Astrocyte (in vitro differentiated cells and primary cell): ENCODE measurements at regions not wholly inside any gene's neighbourhood (a gene's known extent, or its start where the extent isn't known, plus 50 kb on each side); places are given as distances from the start of the nearest gene placed in this dataset.

ENCODE experiments used
- DNase-seq: peaks from one replicate; pipeline ENCODE4 v3.0.0-alpha.2; 2010; ENCODE audit warnings: low read depth
- FAIRE-seq: peaks from 2 replicates; lab custom pipeline; 2011; peaks lifted over from hg19 to GRCh38; lab: Jason Lieb, UNC
- H2AFZ ChIP-seq: 2 replicates; pipeline ENCODE4 v1.6.0; 2012; ENCODE audit warnings: low read depth, low read length, inconsistent platforms
- H3K27ac ChIP-seq: 2 replicates; pipeline ENCODE4 v1.5.1; 2011; ENCODE audit warnings: low read depth, low read length, inconsistent platforms
- H3K27me3 ChIP-seq: 2 replicates; pipeline ENCODE4 v1.6.0; 2011; ENCODE audit warnings: low read length, inconsistent platforms; ENCODE audit not compliant: insufficient read depth
- H3K36me3 ChIP-seq: 2 replicates; pipeline ENCODE4 v1.5.1; 2011; ENCODE audit warnings: low read length, inconsistent platforms; ENCODE audit not compliant: insufficient read depth
- H3K4me1 ChIP-seq: 2 replicates; pipeline ENCODE4 v1.5.1; 2011; ENCODE audit warnings: low read length, inconsistent platforms; ENCODE audit not compliant: insufficient read depth
- H3K4me2 ChIP-seq: 2 replicates; pipeline ENCODE4 v1.6.0; 2012; ENCODE audit warnings: low read length, inconsistent platforms
- H3K4me3 ChIP-seq: 2 replicates; pipeline ENCODE4 v1.5.1; 2011; ENCODE audit warnings: low read depth, mild to moderate bottlenecking, low read length, inconsistent platforms; ENCODE audit not compliant: insufficient read depth
- H3K79me2 ChIP-seq: 2 replicates; pipeline ENCODE4 v1.6.0; 2012; ENCODE audit warnings: mild to moderate bottlenecking, low read length, inconsistent platforms; ENCODE audit not compliant: insufficient read depth
- H3K9ac ChIP-seq: 2 replicates; pipeline ENCODE4 v1.6.0; 2012; ENCODE audit warnings: mild to moderate bottlenecking, low read length, inconsistent platforms
- H3K9me3 ChIP-seq: 2 replicates; pipeline ENCODE4 v1.5.1; 2012; ENCODE audit warnings: low read depth, mild to moderate bottlenecking, low read length, inconsistent platforms; ENCODE audit not compliant: insufficient read depth
- H4K20me1 ChIP-seq: 2 replicates; pipeline ENCODE4 v1.6.0; 2012; ENCODE audit warnings: low read length, inconsistent platforms; ENCODE audit not compliant: insufficient read depth
- H3K27ac Mint-ChIP-seq: one replicate; pipeline ENCODE4 v1.8.0; 2021; ENCODE audit warnings: mild to moderate bottlenecking, mixed read lengths; ENCODE audit not compliant: unreplicated experiment
- H3K27me3 Mint-ChIP-seq: one replicate; pipeline ENCODE4 v1.8.0; 2021; ENCODE audit warnings: low read depth, mixed read lengths; ENCODE audit not compliant: unreplicated experiment
- H3K36me3 Mint-ChIP-seq: one replicate; pipeline ENCODE4 v1.8.0; 2021; ENCODE audit warnings: low read depth, mixed read lengths; ENCODE audit not compliant: unreplicated experiment
- H3K4me1 Mint-ChIP-seq: one replicate; pipeline ENCODE4 v1.8.0; 2021; ENCODE audit warnings: low read depth, mixed read lengths; ENCODE audit not compliant: unreplicated experiment
- H3K4me3 Mint-ChIP-seq: one replicate; pipeline ENCODE4 v1.8.0; 2021; ENCODE audit warnings: mild to moderate bottlenecking, moderate library complexity, mixed read lengths; ENCODE audit not compliant: unreplicated experiment
- H3K9me3 Mint-ChIP-seq: one replicate; pipeline ENCODE4 v1.8.0; 2021; ENCODE audit warnings: mild to moderate bottlenecking, mixed read lengths; ENCODE audit not compliant: unreplicated experiment
- CTCF ChIP-seq: IDR thresholded peaks from 2 replicates; pipeline ENCODE4 v1.5.1; 2011; ENCODE audit warnings: low read depth, mild to moderate bottlenecking, inconsistent platforms, low read length, moderate library complexity; ENCODE audit not compliant: insufficient read depth
- EZH2 ChIP-seq: IDR thresholded peaks from 2 replicates; pipeline ENCODE4 v1.6.1; 2012; ENCODE audit warnings: mild to moderate bottlenecking, low read length, inconsistent platforms; ENCODE audit not compliant: insufficient read depth

GRCh38 chr5:125575891-125576505, 829.6 kb upstream of the ZNF608 start:
- no peaks in the 10 kb centered on the region for H3K36me3 Mint-ChIP-seq
- no peak for FAIRE-seq
- Histone ChIP-seq H3K36me3 (no peaks in the 10 kb centered on the region), H3K27ac (no peak overlapping the region), H2AFZ (peak overlapping the region; percentile 76), H4K20me1 (no peaks in the 10 kb centered on the region), H3K27me3 (no peaks in the 10 kb centered on the region), H3K9me3 (no peaks in the 10 kb centered on the region), H3K4me2 (peak overlapping the region; percentile 67), H3K9ac (no peak overlapping the region), H3K4me3 (no peak overlapping the region), H3K79me2 (no peaks in the 10 kb centered on the region), H3K4me1 (peaks cover 6% of the 10 kb centered on the region)
- DNase-seq = no peak
- no peaks in the 10 kb centered on the region for H3K27me3 Mint-ChIP-seq
- H3K4me1 Mint-ChIP-seq = peaks cover 9% of the 10 kb centered on the region
- TF ChIP-seq EZH2 = no peak
- peaks cover 2% of the 10 kb centered on the region for H3K9me3 Mint-ChIP-seq
- H3K27ac Mint-ChIP-seq = peak overlapping the region; percentile 8
- H3K4me3 Mint-ChIP-seq = no peak overlapping the region

GRCh38 chr5:125576822-125577221, 830.4 kb upstream of the ZNF608 start:
- H3K4me2 ChIP-seq = peak overlapping the region; percentile 7
- no peaks in the 10 kb centered on the region for H3K79me2 ChIP-seq
- FAIRE-seq (no peak), DNase-seq (no peak)
- H4K20me1 ChIP-seq = no peaks in the 10 kb centered on the region
- H3K9ac ChIP-seq = no peak overlapping the region
- H3K27ac Mint-ChIP-seq = no peak overlapping the region
- no peaks in the 10 kb centered on the region for H3K9me3 ChIP-seq
- H2AFZ ChIP-seq = no peak overlapping the region
- TF ChIP-seq CTCF = no peak
- H3K4me3 Mint-ChIP-seq = no peak overlapping the region
- H3K27ac ChIP-seq = no peak overlapping the region
- no peaks in the 10 kb centered on the region for H3K36me3 Mint-ChIP-seq
- H3K4me3 ChIP-seq = no peak overlapping the region
- peaks cover 9% of the 10 kb centered on the region for H3K4me1 Mint-ChIP-seq
- no peaks in the 10 kb centered on the region for H3K27me3 ChIP-seq
- H3K4me1 ChIP-seq = peaks cover 6% of the 10 kb centered on the region
- no peaks in the 10 kb centered on the region for H3K9me3 Mint-ChIP-seq
- no peaks in the 10 kb centered on the region for H3K27me3 Mint-ChIP-seq
- H3K36me3 ChIP-seq = no peaks in the 10 kb centered on the region

GRCh38 chr5:125578551-125578950, 832.1 kb upstream of the ZNF608 start:
- no peak overlapping the region for H3K4me3 ChIP-seq
- H3K4me3 Mint-ChIP-seq = no peak overlapping the region
- no peak for TF ChIP-seq CTCF
- TF ChIP-seq EZH2 = no peak

More at GRCh38 chr5:125578551-125578950, 832.1 kb upstream of the ZNF608 start:
- no peak overlapping the region for H3K27ac ChIP-seq
- Mint-ChIP-seq H3K4me1 (peaks cover 9% of the 10 kb centered on the region), H3K36me3 (no peaks in the 10 kb centered on the region), H3K27me3 (no peaks in the 10 kb centered on the region), H3K27ac (no peak overlapping the region), H3K9me3 (no peaks in the 10 kb centered on the region)
- DNase-seq (peak; percentile 49), FAIRE-seq (no peak)
- H3K27me3 ChIP-seq = no peaks in the 10 kb centered on the region
- no peaks in the 10 kb centered on the region for H4K20me1 ChIP-seq
- H3K4me1 ChIP-seq = peaks cover 6% of the 10 kb centered on the region
- no peaks in the 10 kb centered on the region for H3K9me3 ChIP-seq
- H3K4me2 ChIP-seq = no peak overlapping the region
- no peak overlapping the region for H3K9ac ChIP-seq
- no peak overlapping the region for H2AFZ ChIP-seq
- no peaks in the 10 kb centered on the region for H3K36me3 ChIP-seq
- H3K79me2 ChIP-seq = no peaks in the 10 kb centered on the region
